ENCODE measurements at regions not wholly inside any gene's neighbourhood (a gene's known extent, or its start where the extent isn't known, plus 50 kb on each side); places are given as distances from the start of the nearest gene placed in this dataset.
A peak's percentile ranks its signal among the peaks of the same experiment; 100 is the strongest.

DNA sequence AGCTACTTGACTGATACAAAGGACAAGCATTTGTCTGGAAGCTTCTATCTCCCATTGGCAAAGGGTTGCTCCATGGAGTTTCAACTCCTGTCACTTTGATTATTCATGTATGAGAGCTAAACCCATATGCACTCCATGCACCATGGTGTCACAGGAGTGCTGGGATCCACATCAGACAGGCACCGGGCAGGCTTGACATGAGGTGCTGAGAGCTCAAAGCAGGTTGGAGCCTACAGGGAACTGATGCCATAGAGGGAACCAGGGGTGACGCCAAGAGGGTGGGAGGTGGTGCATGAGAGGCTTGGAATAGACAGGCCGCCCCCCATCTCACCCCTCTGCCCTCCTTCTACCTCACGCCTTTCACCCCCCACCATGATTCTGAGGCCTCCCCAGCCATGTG is 199.8 kb upstream of the CCDC68 start:
- H3K27ac ChIP-seq (ENCODE audit: low read depth, low read length), result no peak overlapping the region
- Mint-ChIP-seq H3K4me1 (ENCODE audit: low read depth, unreplicated experiment) (no peaks in the 10 kb centered on the region), H3K27ac (ENCODE audit: unreplicated experiment) (no peak overlapping the region), H3K36me3 (ENCODE audit: low read depth, unreplicated experiment) (no peaks in the 10 kb centered on the region), H3K4me3 (ENCODE audit: unreplicated experiment) (no peak overlapping the region), H3K9me3 (ENCODE audit: unreplicated experiment) (peaks cover 3% of the 10 kb centered on the region), H3K27me3 (ENCODE audit: low read depth, unreplicated experiment) (peaks cover 8% of the 10 kb centered on the region)
- TF ChIP-seq, protein P1, sequence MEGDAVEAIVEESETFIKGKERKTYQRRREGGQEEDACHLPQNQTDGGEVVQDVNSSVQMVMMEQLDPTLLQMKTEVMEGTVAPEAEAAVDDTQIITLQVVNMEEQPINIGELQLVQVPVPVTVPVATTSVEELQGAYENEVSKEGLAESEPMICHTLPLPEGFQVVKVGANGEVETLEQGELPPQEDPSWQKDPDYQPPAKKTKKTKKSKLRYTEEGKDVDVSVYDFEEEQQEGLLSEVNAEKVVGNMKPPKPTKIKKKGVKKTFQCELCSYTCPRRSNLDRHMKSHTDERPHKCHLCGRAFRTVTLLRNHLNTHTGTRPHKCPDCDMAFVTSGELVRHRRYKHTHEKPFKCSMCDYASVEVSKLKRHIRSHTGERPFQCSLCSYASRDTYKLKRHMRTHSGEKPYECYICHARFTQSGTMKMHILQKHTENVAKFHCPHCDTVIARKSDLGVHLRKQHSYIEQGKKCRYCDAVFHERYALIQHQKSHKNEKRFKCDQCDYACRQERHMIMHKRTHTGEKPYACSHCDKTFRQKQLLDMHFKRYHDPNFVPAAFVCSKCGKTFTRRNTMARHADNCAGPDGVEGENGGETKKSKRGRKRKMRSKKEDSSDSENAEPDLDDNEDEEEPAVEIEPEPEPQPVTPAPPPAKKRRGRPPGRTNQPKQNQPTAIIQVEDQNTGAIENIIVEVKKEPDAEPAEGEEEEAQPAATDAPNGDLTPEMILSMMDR (IDR thresholded peaks at IDR 0.05; ENCODE audit: insufficient read depth, low read depth, low read length), result no peak
- no peak for TF ChIP-seq EZH2 (IDR thresholded peaks at IDR 0.05; ENCODE audit: insufficient read depth, low read length)
- H3K4me1 ChIP-seq (ENCODE audit: insufficient read depth, low read length), result peaks cover 1% of the 10 kb centered on the region
- no peaks in the 10 kb centered on the region for H4K20me1 ChIP-seq (ENCODE audit: insufficient read depth, low read length)
- H3K36me3 ChIP-seq (ENCODE audit: insufficient read depth, low read length), result no peaks in the 10 kb centered on the region
- DNase-seq (ENCODE audit: low read depth), result no peak
- H3K4me3 ChIP-seq (ENCODE audit: insufficient read depth, low read depth, low read length), result no peak overlapping the region
- no peak for FAIRE-seq
- H3K27me3 ChIP-seq (ENCODE audit: insufficient read depth, low read length), result no peaks in the 10 kb centered on the region
- H3K79me2 ChIP-seq (ENCODE audit: insufficient read depth, low read length), result no peaks in the 10 kb centered on the region
- H2AFZ ChIP-seq (ENCODE audit: low read depth, low read length), result no peak overlapping the region
- no peak overlapping the region for H3K9ac ChIP-seq (ENCODE audit: low read length)
- no peak overlapping the region for H3K4me2 ChIP-seq (ENCODE audit: low read length)
- H3K9me3 ChIP-seq (ENCODE audit: insufficient read depth, low read depth, low read length), result no peaks in the 10 kb centered on the region

- no peaks in the 10 kb centered on the region for H3K36me3 Mint-ChIP-seq (ENCODE audit: low read depth, unreplicated experiment)
- H3K79me2 ChIP-seq (ENCODE audit: insufficient read depth, low read length), result no peaks in the 10 kb centered on the region
- H3K4me2 ChIP-seq (ENCODE audit: low read length), result no peak overlapping the region
- H3K36me3 ChIP-seq (ENCODE audit: insufficient read depth, low read length), result no peaks in the 10 kb centered on the region
- no peak overlapping the region for H3K4me3 ChIP-seq (ENCODE audit: insufficient read depth, low read depth, low read length)
- H3K9me3 Mint-ChIP-seq (ENCODE audit: unreplicated experiment), result peaks cover 3% of the 10 kb centered on the region
- no peaks in the 10 kb centered on the region for H3K27me3 ChIP-seq (ENCODE audit: insufficient read depth, low read length)
- H3K27ac ChIP-seq (ENCODE audit: low read depth, low read length), result no peak overlapping the region
- no peak for TF ChIP-seq EZH2 (IDR thresholded peaks at IDR 0.05; ENCODE audit: insufficient read depth, low read length)
- TF ChIP-seq, protein P1 (IDR thresholded peaks at IDR 0.05; ENCODE audit: insufficient read depth, low read depth, low read length), result no peak
- no peaks in the 10 kb centered on the region for H3K9me3 ChIP-seq (ENCODE audit: insufficient read depth, low read depth, low read length)
- H2AFZ ChIP-seq (ENCODE audit: low read depth, low read length), result no peak overlapping the region
- peaks cover 6% of the 10 kb centered on the region for H3K4me1 ChIP-seq (ENCODE audit: insufficient read depth, low read length)
- peaks cover 8% of the 10 kb centered on the region for H3K27me3 Mint-ChIP-seq (ENCODE audit: low read depth, unreplicated experiment)
- peaks cover under 1% of the 10 kb centered on the region for H3K4me1 Mint-ChIP-seq (ENCODE audit: low read depth, unreplicated experiment)
- DNase-seq (ENCODE audit: low read depth) (no peak), FAIRE-seq (no peak)
- no peaks in the 10 kb centered on the region for H4K20me1 ChIP-seq (ENCODE audit: insufficient read depth, low read length)
- H3K27ac Mint-ChIP-seq (ENCODE audit: unreplicated experiment), result no peak overlapping the region
- H3K9ac ChIP-seq (ENCODE audit: low read length), result no peak overlapping the region
- H3K4me3 Mint-ChIP-seq (ENCODE audit: unreplicated experiment), result no peak overlapping the region
Observed at GRCh38 chr18:55158570-55158969, 199.3 kb upstream of the CCDC68 start.

- no peak overlapping the region for H3K4me3 ChIP-seq (ENCODE audit: insufficient read depth, low read depth, low read length)
- H3K27me3 ChIP-seq (ENCODE audit: insufficient read depth, low read length), result no peaks in the 10 kb centered on the region
- no peaks in the 10 kb centered on the region for H4K20me1 ChIP-seq (ENCODE audit: insufficient read depth, low read length)
- FAIRE-seq (no peak), DNase-seq (ENCODE audit: low read depth) (peak; percentile 30)
- no peak overlapping the region for H3K27ac Mint-ChIP-seq (ENCODE audit: unreplicated experiment)
- no peaks in the 10 kb centered on the region for H3K79me2 ChIP-seq (ENCODE audit: insufficient read depth, low read length)
- H3K27me3 Mint-ChIP-seq (ENCODE audit: low read depth, unreplicated experiment), result peaks cover 10% of the 10 kb centered on the region
- peak overlapping the region; percentile 36 for H3K4me2 ChIP-seq (ENCODE audit: low read length)
- H2AFZ ChIP-seq (ENCODE audit: low read depth, low read length), result no peak overlapping the region
- H3K36me3 ChIP-seq (ENCODE audit: insufficient read depth, low read length), result no peaks in the 10 kb centered on the region
- H3K4me3 Mint-ChIP-seq (ENCODE audit: unreplicated experiment), result no peak overlapping the region
- H3K36me3 Mint-ChIP-seq (ENCODE audit: low read depth, unreplicated experiment), result no peaks in the 10 kb centered on the region
- H3K9me3 ChIP-seq (ENCODE audit: insufficient read depth, low read depth, low read length), result no peaks in the 10 kb centered on the region
- peaks cover 17% of the 10 kb centered on the region for H3K4me1 ChIP-seq (ENCODE audit: insufficient read depth, low read length)
- no peak overlapping the region for H3K9ac ChIP-seq (ENCODE audit: low read length)
- no peak for TF ChIP-seq EZH2 (IDR thresholded peaks at IDR 0.05; ENCODE audit: insufficient read depth, low read length)
- TF ChIP-seq, protein P1 (IDR thresholded peaks at IDR 0.05; ENCODE audit: insufficient read depth, low read depth, low read length), result no peak
- H3K4me1 Mint-ChIP-seq (ENCODE audit: low read depth, unreplicated experiment), result peaks cover 11% of the 10 kb centered on the region
- peak overlapping the region; percentile 43 for H3K27ac ChIP-seq (ENCODE audit: low read depth, low read length)
- peaks cover 3% of the 10 kb centered on the region for H3K9me3 Mint-ChIP-seq (ENCODE audit: unreplicated experiment)
Observed at GRCh38 chr18:55153346-55153745, 194.1 kb upstream of the CCDC68 start.

Measured in astrocyte (in vitro differentiated cells and primary cell).